ENCODE measurements at regions not wholly inside any gene's neighbourhood (a gene's known extent, or its start where the extent isn't known, plus 50 kb on each side); places are given as distances from the start of the nearest gene placed in this dataset.

GRCh38 chr13:105342281-105342820, 1193.1 kb downstream of the EFNB2 start:
- no peaks in the 10 kb centered on the region for H3K4me1 ChIP-seq (ENCODE audit: control insufficient read depth, low read length)
- no peaks in the 10 kb centered on the region for H3K36me3 ChIP-seq (ENCODE audit: control insufficient read depth, low read length)
- no peaks in the 10 kb centered on the region for H3K27me3 ChIP-seq (ENCODE audit: control insufficient read depth, low read length)
- no peaks in the 10 kb centered on the region for H4K20me1 ChIP-seq (ENCODE audit: control insufficient read depth, insufficient read depth, low read depth, low read length)
- peaks cover 3% of the 10 kb centered on the region; the same call in 1 of the 2 replicates for H3K9me3 ChIP-seq (ENCODE audit: control insufficient read depth, insufficient read depth, low read length)
- no peak overlapping the region for H3K4me3 ChIP-seq (ENCODE audit: low read length)
- no peak for TF ChIP-seq CTCF (IDR thresholded peaks at IDR 0.05; ENCODE audit: low read depth, low read length, poor library complexity, severe bottlenecking)
- H3K79me2 ChIP-seq (ENCODE audit: control insufficient read depth, low read length): no peaks in the 10 kb centered on the region
- H3F3A ChIP-seq (ENCODE audit: control insufficient read depth, insufficient read depth): no peaks in the 10 kb centered on the region
- no peaks in the 10 kb centered on the region for H3K9me2 ChIP-seq (replicated peaks; ENCODE audit: control insufficient read depth, low read length)
- no peak overlapping the region for H3K27ac ChIP-seq (ENCODE audit: low read depth, low read length)
- no peak overlapping the region for H3K4me2 ChIP-seq (ENCODE audit: low read length)

GRCh38 chr13:105341758-105342157, 1193.7 kb downstream of the EFNB2 start:
- TF ChIP-seq EZH2phosphoT487 (IDR thresholded peaks at IDR 0.05; ENCODE audit: borderline replicate concordance, low read length) (no peak), CTCF (IDR thresholded peaks at IDR 0.05; ENCODE audit: low read depth, low read length, poor library complexity, severe bottlenecking) (no peak)
- no peaks in the 10 kb centered on the region for H4K20me1 ChIP-seq (ENCODE audit: control insufficient read depth, insufficient read depth, low read depth, low read length)
- H3K79me2 ChIP-seq (ENCODE audit: control insufficient read depth, low read length): no peaks in the 10 kb centered on the region
- no peak overlapping the region for H3K4me3 ChIP-seq (ENCODE audit: low read length)
- peaks cover 3% of the 10 kb centered on the region; the same call in 1 of the 2 replicates for H3K9me3 ChIP-seq (ENCODE audit: control insufficient read depth, insufficient read depth, low read length)
- H3K27me3 ChIP-seq (ENCODE audit: control insufficient read depth, low read length): no peaks in the 10 kb centered on the region
- H3K4me2 ChIP-seq (ENCODE audit: low read length): no peak overlapping the region
- H3K36me3 ChIP-seq (ENCODE audit: control insufficient read depth, low read length): no peaks in the 10 kb centered on the region
- H3K4me1 ChIP-seq (ENCODE audit: control insufficient read depth, low read length): no peaks in the 10 kb centered on the region
- H3F3A ChIP-seq (ENCODE audit: control insufficient read depth, insufficient read depth): no peaks in the 10 kb centered on the region
- H3K9me2 ChIP-seq (replicated peaks; ENCODE audit: control insufficient read depth, low read length): no peaks in the 10 kb centered on the region
- H3K27ac ChIP-seq (ENCODE audit: low read depth, low read length): no peak overlapping the region

DNA sequence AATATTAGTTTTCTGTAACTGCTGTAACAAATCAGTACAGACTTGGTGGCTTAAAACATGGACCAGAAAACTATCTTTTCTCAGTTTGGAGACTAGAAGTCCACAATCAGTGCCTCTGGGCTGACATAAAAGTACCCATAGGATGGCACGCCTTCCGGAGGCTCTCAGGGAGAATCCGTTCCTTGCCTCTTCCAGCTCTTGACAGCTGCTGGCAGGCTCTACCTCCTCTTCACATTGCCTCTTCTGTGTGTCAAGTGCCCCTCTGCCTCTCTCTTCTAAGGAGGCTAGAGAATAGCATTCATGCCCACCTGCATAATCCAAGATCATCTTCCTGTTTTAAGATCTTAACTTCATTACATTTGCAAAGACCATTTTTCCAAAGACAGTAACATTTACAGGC, 1194.2 kb downstream of the EFNB2 start:
- H3K4me3 ChIP-seq (ENCODE audit: low read length): no peak overlapping the region
- no peaks in the 10 kb centered on the region for H3K4me1 ChIP-seq (ENCODE audit: control insufficient read depth, low read length)
- H3F3A ChIP-seq (ENCODE audit: control insufficient read depth, insufficient read depth): no peaks in the 10 kb centered on the region
- TF ChIP-seq EZH2phosphoT487 (IDR thresholded peaks at IDR 0.05; ENCODE audit: borderline replicate concordance, low read length) (no peak), CTCF (IDR thresholded peaks at IDR 0.05; ENCODE audit: low read depth, low read length, poor library complexity, severe bottlenecking) (no peak)
- no peaks in the 10 kb centered on the region for H4K20me1 ChIP-seq (ENCODE audit: control insufficient read depth, insufficient read depth, low read depth, low read length)
- H3K9me2 ChIP-seq (replicated peaks; ENCODE audit: control insufficient read depth, low read length): no peaks in the 10 kb centered on the region
- peaks cover under 1% of the 10 kb centered on the region; the same call in 1 of the 2 replicates for H3K9me3 ChIP-seq (ENCODE audit: control insufficient read depth, insufficient read depth, low read length)
- no peaks in the 10 kb centered on the region for H3K36me3 ChIP-seq (ENCODE audit: control insufficient read depth, low read length)
- H3K27ac ChIP-seq (ENCODE audit: low read depth, low read length): no peak overlapping the region
- H3K79me2 ChIP-seq (ENCODE audit: control insufficient read depth, low read length): no peaks in the 10 kb centered on the region
- no peak overlapping the region for H3K4me2 ChIP-seq (ENCODE audit: low read length)
- H3K27me3 ChIP-seq (ENCODE audit: control insufficient read depth, low read length): no peaks in the 10 kb centered on the region
